ENCODE measurements at regions not wholly inside any gene's neighbourhood (a gene's known extent, or its start where the extent isn't known, plus 50 kb on each side); places are given as distances from the start of the nearest gene placed in this dataset.

DNA sequence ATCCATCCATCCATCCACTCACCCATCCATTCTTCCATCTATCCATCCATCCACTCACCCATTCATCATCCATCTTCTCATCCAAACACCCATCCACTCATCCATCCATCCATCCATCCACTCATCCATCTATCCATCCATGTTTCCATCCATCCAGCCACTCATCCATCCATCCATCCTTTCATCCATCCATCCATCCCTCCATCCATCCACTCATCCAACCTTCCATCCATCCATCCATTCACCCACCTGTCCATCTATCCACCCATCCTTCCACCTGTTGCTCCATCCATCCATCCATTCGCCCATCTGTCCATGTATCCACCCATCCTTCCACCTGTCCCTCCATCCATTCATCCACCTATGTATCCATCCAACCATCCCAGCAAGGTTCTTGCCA is 378.4 kb upstream of the PFKP start:
- no peak for DNase-seq

DNA sequence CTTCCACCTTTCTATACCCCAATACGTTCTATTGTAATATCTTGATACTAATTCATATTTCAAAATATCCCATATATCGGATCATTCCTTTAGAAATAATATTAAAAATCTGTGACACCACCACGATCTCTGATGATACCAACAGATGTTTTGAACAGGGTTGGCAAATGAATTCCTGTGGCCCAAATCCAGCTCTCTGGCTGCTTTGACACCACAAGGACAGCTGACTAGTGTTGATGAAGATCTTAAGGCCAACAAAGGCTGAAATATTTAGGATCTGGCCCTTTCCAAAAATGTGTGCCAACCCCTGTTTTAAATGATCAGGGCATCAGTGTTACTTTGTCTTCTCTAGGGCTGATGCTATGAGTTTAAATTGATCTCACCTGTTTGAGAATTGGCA is 380.7 kb upstream of the PFKP start:
- DNase-seq: no peak

DNA sequence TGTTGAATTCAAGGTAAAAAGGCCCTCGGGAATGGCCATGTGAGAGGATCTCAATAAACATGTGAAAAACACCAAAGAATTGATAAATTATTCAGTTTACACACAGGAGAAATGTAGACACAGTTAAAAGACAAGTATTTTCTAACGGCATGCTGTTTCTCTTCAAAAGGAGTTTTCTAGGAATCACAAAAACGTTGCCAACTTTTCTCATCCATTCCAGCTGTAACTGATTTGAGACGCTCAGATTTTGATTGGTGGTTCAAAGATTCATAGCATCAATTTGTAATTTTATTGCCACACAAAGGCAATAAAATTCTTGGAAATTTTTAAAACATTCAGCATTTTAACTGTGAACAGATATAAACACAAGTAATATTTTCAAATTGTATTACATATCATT is 384.9 kb upstream of the PFKP start:
- DNase-seq: no peak

DNA sequence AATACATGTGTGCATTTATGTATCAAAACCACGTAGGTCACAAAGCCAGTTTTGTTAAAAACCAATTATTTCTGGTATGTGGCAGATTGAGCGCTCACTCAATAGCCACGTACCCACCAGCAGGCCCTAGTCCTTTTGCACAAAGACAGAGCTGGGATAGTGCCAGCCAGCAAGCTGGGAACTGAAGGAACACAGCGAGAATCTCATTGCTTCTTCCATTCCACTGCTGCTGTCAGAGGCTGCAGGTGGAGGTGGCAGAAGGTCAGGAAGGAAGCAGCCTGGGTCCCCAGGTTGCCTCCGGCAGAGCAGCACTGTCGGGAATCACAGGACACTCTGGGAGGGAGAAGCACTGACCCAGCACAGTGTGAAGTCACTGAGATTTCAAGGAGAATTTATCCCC is 385.5 kb upstream of the PFKP start:
- DNase-seq: no peak

DNA sequence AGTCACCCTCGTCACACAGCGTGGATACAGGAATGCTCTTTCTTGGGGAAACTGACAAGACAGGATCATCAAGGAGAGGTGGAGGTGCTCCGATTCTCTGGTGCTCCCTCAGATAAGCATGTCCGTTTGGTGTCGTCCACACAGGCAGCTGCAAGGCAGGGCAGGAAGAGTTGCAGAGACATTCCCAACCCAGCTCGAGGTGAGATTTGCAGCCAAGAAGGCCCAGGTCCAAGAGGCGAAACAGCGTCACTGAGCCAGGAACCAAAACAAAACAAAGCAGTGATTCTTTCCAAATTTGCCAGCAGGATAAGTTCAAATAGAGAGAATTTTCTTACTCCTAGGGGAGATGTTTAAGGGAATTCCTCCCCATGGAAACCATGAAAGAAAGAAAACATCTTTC is 386.5 kb upstream of the PFKP start:
- DNase-seq: no peak

DNA sequence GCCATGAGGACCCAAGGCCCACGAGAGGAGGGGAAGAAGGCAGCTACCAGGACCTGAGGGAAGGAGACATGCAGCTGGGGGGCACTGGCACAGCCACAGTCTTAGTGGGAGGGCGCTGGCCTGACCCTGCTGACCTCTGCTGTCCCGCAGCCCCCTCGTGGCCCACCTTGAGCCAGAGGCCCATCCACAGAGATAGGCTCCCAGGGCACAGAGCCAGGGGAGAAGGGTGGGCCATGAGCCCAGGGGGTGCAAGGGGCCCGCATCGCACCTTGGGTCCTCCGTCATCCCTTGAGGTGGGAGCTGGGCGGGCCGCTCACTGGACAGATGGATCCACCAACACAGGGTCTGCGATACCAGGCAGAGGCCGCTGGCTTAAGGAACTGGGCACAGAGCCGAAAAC is 387.7 kb upstream of the PFKP start:
- DNase-seq: no peak

DNA sequence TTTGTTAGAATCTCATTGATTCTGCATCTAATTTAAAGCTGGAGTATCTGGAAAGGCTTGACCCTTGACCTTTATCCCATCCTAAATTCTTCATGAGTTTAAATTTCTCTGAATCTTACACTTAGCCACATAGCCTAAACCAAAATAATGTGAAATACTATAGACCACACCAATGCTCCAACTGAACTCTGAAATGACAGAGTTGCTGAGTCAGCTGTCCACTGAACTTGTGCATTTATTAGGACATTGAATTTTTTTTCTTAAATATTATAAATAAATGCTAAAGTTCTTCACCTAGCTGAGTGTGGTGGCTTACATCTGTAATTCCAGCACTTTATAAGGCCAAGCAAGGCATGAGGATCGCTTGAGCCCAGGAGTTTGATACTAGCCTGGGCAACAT is 390.9 kb upstream of the PFKP start:
- DNase-seq: no peak

DNA sequence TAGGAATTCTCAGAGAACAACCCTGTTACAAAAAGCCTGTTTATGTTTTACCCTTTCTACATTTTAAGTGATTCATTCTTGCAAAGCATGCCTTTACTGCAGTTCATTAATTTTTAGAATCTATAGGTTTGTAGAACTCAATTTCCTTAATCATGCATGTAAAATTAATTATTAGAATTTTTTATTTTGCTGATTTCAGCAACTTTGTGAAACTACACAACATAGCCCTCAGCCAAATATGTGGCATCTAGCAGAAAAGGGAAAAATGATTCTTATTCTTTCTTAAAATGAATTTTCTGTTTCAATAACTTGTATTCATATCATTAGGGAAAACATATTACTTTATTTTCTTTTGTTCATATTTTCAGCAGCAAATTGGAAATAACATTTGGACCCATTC is 392.9 kb upstream of the PFKP start:
- no peak for DNase-seq

DNA sequence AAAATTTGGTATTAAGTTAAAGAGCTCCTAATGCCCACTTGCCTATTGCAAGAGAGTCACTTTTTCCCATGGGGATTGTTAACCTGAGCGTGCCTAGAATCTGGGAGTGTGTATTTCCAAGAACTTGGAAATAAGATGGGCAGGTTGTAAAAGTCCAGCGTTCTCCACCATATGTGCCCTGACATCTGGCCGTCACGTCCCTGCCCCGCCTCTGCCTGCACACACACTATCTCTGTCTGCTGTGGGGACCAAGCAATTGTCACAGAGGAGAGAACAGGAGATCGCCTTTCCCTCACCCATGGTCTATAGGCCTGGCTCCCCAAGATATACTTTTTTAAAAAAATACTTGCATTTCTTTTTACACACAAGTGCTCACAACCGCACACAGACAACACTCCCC is 396.5 kb upstream of the PFKP start:
- no peak for DNase-seq

DNA sequence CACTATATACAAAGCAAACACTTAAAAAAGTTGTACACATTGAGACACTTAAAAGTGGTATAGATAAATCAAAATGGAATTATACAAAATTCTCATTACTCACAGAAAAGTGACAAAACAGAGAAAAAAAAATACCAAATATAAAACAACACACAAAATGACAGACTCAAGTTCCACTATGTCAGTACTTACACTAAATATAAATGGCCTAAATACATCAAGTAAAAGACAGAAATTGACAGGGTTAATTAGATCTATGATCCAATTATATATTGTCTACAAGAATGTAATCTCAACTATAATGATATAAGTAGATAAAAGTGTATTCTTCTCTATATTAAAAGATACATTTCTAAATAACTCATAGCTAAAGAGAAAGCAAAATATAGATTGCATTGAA is 401.6 kb upstream of the PFKP start:
- no peak for DNase-seq

DNA sequence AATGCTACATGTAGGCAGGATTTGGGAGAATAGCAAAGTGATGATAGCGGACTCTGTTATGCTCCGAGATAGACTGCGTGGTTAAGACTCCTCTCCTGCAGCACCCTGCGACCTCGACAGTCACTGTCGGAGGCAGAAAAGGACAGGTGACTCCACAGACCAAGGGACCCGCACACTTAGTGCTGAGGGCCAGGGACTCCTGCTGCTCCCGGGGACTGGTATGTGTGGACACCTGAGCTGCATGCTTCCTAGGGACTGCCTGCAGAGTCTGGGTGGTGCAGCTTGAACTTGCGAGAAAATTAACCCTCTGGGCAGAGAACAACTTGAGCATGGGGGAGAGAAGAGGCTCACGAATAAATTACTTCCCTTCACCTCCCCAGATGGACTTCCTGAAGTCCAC is 407.1 kb upstream of the PFKP start:
- DNase-seq: no peak

DNA sequence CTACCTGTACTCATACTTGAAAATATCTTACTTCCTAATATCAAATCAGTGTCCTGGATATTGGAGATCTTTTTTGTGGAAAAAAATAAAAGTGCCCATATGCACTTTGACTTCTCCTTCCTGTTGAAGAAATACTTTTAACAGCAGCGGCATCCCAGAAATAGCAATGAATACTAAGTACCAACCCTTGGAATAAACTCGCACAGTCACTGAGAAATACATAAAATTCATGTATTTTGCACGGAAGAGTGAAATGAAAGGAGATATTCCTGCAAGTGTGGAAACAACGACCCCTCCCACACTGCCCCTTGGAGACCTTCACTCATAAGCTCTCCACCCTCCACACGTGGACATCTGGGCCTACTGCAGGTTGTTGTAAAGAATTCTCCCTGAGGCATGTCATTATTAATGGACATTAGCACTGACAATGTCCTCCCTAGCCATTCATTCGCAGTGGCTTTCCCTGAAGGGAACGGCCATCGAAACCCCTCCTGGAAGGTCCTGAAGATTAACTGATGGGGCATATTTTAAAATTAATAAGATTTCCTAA is 407.6 kb upstream of the PFKP start:
- DNase-seq: no peak

DNA sequence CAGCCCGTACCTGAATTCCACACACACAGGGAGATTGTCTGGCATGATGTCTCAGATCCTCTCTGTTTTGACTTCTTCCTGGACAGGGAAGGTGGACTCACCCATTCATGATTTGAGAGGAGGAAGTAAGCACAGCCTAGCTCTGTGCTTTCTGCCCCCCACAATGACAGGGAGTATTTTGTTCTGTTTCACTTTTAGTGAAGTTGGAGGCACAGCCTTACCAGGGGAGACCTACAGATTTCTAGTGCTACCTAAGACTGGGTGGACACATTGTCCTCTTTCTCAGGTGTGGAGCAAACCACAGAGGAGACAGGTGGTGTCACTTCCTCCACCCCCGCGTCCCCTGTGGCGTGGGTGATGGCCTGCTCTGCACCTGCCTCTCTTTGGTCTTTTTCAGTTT is 408.6 kb upstream of the PFKP start:
- no peak for DNase-seq

DNA sequence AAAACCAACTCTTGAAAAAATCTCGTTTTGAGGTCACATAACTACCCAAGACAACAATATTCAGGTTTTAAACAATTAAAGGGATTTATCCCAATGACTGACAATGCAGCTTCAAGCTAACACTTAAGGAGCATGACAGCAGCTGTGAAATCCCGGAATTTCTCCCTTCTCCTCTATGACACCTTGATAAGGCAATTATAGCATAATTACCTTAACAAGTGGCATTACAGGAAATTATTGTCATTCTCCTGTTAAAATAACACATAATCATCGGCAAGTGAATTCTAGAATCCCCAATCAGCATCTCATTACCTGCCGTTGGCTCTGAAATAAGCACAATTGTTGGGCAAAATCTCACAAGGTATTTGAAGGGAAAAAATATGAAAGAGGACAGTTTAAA is 417.0 kb upstream of the PFKP start:
- no peak for DNase-seq

DNA sequence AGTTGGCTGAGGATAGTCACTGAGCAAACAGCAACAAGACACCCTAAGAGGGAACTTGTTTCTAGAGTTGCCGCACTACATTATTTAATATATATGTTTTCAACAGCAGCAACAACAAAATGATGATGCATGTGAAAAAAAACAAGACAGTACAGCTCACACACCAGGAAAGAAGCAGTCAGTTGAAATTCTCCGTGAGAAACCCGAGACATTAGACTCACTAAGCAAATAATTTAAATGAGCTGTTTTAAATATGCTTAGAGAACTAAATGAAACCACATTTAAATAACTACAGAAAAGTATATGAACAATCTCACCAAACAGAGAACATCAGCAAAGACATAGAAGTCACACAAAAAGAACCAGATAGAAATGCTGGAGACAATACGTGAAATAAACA is 426.3 kb upstream of the PFKP start:
- DNase-seq: no peak

DNA sequence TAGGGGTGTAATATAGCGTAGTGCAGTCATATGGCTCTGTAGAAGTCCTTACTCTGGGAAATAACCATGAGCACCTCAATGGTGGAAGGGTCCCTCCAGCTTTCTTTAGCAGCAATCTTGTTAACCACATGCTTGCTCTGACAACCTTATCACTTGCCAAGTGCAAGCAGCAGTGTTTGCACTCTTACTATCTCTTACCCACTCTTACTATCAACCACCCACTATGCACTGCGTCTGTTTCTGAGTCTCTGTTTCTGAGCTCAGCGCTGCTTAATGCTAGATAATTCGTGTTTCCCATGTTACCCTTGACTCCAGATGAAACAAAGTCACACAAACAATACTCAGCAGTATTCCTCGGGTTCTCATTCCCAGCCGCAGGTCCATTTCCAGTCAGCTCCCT is 433.7 kb upstream of the PFKP start:
- DNase-seq: no peak

DNA sequence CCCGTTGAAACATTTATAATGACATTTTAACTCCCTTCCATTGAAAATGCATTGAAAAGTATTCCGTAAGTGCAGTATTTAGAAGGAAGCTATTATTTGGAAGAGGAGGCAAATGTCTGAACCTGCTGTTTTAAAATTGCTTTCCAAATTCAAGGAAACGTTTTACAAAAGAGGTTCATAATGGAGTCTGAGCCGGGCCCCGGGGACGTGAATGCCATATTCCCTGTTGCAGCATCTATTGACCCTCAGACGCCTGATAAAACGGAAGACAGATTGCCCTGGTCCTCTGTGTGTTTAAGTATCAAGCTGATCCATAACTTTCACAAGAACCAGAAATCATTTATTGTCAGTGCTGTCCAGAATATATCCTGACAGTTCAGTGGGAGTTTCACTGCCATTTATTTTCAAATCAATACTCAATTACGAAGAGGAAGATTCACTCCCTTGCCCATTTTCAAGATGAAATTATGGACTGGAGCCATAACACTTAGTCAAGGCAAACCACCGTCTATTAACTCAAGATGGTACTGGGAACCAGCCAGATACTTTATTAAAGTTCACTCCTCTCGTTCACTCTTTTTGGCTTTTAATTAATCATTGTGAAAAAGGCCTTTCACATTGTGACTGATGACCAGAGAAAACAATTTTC is 435.7 kb upstream of the PFKP start:
- no peak for DNase-seq

DNA sequence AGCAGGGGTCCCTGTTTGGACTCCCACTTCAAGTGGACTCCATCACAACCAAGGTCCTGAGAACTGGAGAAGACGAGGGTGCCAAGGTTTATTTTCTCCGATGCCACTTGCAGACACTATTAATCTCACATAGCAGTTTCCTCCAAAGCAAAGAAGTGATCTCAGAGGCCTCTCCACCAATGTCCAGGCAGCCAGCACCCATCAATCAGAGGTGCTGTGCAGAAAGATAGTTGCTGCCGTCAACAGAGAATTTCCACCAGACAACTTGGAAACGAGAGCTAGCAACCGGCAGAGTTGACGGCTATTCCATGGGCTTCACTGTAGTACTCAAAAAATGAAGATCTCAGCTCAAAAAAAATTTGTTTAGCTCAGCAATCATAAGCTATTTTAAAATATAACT is 438.6 kb upstream of the PFKP start:
- DNase-seq: no peak

DNA sequence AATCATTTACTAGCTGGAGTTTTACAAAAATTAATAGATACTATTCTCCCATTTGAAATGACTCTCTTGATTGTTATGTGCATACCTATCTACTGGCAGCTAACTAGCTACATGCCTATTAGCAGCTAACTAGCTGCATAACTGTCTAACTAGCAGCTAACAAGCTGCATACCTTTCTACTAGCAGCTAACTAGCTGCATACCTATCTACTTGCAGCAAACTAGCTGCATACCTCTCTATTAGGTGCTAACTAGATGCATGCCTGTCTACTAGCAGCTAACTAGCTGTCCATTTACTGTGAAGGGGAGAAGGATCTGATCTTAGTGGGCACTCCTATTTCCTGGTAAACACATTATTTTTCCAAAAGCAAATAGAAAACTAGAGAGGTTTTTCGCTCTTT is 439.4 kb upstream of the PFKP start:
- no peak for DNase-seq

DNA sequence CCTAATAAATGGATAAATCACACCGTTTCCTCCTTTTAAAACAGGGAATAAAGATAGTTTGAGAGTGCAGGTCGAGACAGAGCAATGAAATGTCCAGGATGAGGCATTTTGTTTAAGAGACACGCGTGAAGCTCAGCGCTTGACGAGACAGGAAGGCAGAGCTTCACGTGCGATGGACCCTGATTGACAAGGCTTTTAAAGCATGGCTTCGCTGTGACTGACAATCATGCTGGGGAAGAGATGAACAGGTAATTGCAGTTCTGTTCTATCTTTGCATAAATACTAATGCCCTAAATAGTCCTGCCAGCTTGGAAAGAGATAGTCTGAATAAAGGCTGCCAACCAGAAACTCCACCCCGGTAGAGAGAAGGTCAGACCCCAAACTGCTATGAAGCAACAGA is 442.3 kb upstream of the PFKP start:
- DNase-seq: no peak

DNA sequence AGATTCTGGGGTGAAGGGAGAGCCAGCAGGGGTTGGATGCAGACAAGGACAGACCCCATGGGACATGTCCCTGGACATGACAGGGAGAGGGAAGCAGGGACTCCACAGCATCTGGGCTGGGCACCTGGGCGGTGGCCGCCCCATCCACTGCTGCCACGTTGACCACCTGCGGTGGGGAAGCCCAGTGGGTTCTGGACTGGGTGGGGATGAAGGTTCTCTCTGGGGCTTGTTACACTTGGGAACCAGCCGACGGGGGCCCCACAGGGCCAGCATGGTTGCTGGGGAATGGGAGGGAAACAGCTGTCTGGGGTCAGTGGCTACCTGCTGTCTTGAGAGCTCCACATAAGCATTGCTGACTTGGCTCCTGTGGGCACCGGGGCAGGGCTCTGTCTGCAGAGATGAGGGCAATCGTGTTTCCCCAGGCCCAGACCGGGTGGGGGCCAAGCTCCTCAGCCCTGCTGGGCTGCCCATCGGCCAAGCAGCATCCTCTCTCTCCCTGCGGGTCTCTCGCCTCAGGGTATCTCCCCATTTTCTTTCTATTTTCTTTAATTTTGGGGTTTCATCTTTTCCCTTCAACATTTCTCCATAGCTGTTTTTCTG is 443.6 kb upstream of the PFKP start:
- no peak for DNase-seq

DNA sequence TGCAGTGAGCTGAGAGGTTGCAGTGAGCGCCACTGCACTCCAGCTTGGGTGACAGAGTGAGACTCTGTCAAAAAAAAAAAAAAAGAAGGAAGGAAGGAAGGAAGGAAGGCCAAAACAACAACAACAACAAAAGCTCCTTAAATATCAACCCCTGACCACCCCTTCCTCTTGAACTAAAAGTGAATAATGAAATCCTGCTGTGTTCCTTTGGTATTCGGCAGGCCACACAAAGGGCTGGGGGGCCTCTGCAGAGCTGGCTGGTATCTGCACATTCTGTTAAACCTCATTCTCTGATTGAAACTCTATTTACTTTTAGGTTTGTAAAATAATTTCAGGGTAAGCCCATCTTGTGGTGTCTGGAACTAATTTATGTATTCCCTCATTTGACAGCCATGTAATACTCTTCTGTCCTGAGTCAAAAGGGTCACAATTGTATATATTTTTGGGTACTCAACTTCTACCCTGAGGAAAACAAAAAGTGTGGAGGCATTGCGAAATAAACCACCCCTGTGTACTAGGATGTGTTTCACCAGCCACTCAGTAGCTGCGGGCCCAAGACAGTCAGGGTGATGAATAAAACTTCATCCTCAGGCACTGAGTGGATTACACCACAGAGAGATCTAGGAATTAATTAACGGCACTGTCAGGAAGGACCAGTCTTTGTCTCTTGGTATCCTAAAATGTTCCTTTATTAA is 446.4 kb upstream of the PFKP start:
- DNase-seq: no peak

DNA sequence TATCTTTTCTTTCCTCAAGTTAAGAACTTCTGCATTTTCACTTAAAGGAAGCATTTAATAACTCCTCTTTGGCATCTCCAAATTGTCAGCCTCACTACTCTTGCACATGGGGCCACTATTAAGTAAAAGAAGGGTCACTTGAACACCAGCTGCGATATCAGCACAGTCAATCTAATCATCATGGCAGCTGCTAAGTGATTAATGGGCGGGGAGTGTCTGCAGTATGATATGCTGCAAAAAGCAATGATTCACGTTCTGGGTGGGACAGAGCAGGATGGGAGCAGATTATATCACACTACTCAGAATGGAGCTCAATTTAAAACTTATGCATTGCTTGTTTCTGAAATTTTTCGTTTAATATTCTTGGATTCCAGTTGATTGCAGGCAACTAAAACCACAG is 447.4 kb upstream of the PFKP start:
- DNase-seq: no peak

DNA sequence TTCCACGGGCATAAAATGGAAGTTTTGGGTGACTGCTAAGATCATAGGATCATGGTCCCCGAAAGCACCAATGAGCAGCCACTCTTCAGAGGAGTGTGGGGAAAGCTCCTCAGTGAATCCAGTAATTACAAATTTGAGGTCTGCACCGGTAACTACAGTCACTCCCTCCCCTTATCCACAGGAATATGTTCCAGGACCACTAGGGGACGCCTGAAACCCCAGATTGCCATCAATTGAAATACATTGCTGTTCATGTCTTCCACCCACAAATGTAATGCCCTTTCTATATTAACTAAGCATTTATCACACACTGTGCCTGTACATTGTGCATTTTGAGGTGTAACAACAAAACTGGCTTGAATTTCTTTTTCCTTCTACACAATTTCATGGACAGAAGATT is 447.9 kb upstream of the PFKP start:
- no peak for DNase-seq

DNA sequence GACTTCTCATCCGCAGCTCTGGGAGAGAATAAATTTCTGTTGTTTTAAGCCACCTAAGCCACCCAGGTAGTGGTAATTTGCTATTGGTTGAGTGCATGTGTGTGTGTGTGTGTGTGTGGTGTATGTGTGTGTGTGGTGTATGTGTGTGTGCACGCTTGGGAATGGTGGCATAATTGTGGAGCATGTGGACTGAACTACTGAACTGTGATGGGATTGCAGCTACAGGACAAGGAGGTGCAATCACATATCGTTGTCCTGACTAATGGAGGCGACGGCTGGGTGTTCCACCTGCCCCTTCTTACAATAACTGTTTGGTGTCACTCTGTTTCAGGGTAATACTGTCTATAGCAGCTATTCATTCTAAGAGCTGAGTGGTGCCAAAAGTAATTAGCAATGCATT is 448.7 kb upstream of the PFKP start:
- no peak for DNase-seq

Measured in GF-D8 (cell line).